ENCODE measurements at regions not wholly inside any gene's neighbourhood (a gene's known extent, or its start where the extent isn't known, plus 50 kb on each side); places are given as distances from the start of the nearest gene placed in this dataset.
"Not testable (repeated sequence)": the region's sequence is repeated elsewhere in the genome, so short reads cannot be mapped to it uniquely, and the experiment has no call there.

GRCh38 chr15:75784511-75785480, 58.5 kb upstream of the UBE2Q2 start:
- not testable (repeated sequence) for TF ChIP-seq CTCF, POLR2A, EP300 (IDR thresholded peaks at IDR 0.05)

Measured in gastroesophageal sphincter (tissue), 3 donors.